ENCODE measurements at regions not wholly inside any gene's neighbourhood (a gene's known extent, or its start where the extent isn't known, plus 50 kb on each side); places are given as distances from the start of the nearest gene placed in this dataset.

DNA sequence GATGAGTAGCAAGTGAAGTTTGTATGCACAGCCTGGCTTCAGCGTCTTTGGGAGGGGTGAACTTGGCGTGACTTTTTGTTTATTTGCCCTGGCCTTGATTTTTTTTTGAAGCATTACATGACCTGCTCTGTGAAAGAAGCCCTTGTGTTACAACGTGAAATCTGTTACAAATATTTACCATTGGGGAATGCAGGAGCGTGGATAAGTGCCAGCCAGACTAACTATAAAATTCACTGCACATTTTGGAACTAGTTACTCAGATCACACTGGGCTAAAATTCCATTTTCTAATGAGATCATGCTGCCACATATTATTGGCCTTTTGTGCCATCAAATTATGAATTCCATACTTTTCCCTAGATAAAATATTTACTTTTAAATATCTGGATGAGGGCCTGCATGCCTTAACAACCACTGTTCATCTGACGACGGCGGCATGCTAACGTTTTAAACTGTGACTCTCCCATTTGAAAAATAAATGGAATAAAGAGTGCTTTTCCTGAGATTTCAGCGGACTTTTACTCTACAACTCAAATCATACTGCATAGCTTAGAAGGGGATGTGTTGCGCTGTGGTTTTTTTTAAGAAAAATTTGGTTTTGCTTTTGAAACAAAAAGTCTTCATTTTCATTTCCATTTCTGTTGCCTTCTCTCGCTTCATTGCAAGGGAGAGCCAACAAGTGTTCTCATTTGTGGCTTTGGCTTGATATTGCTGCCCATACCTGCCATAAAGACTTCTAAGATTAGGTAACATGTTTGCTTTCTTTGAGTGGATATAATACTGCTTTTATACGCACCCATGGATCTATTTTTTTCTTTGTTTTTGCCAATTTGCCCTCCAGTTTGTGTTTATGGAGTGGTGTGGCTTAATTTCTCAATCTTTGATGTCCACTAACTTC lies 352.2 kb downstream of the TFEC start:
- Histone ChIP-seq H3K9me3 (no peaks in the 10 kb centered on the region), H3K36me3 (no peaks in the 10 kb centered on the region), H3K27me3 (no peaks in the 10 kb centered on the region), H3K4me1 (ENCODE audit: insufficient read depth) (no peaks in the 10 kb centered on the region), H3K4me3 (no peak overlapping the region), H3K27ac (peak overlapping the region in 1 of 2 donors; percentile 5)
- TF ChIP-seq, protein P1, sequence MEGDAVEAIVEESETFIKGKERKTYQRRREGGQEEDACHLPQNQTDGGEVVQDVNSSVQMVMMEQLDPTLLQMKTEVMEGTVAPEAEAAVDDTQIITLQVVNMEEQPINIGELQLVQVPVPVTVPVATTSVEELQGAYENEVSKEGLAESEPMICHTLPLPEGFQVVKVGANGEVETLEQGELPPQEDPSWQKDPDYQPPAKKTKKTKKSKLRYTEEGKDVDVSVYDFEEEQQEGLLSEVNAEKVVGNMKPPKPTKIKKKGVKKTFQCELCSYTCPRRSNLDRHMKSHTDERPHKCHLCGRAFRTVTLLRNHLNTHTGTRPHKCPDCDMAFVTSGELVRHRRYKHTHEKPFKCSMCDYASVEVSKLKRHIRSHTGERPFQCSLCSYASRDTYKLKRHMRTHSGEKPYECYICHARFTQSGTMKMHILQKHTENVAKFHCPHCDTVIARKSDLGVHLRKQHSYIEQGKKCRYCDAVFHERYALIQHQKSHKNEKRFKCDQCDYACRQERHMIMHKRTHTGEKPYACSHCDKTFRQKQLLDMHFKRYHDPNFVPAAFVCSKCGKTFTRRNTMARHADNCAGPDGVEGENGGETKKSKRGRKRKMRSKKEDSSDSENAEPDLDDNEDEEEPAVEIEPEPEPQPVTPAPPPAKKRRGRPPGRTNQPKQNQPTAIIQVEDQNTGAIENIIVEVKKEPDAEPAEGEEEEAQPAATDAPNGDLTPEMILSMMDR (IDR thresholded peaks at IDR 0.05): no peak
- no peak for TF ChIP-seq POLR2A (IDR thresholded peaks at IDR 0.05)
- TF ChIP-seq EP300 (IDR thresholded peaks at IDR 0.05): no peak
- intact Hi-C loops (cut with DNase I): no loop called here
- DNase-seq: peak; percentile 26 to 49 (median 46)
- WGBS, 3 donors: 17 to 27% (median 20%) methylated on average over 12 of the region's 12 CpGs

DNA sequence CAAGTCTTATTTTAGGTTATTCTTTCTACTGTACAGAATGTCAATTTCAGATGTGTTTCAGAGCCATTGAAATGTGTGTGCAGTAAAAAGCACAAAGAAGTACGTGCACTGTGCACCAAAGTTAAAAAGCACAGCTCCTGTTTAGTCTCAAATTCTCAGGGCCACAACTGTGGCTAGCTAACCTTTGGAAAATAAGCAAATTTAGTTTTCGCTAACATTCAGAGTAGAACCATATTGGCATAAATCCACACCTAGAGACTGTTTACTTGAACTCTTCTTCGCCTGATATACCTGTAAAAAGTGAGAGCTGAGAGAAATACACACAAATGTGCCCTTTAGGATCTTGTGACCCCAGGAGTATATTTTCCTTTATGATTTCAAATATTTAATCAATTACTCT lies 353.9 kb downstream of the TFEC start:
- H3K4me1 ChIP-seq (ENCODE audit: insufficient read depth): no peaks in the 10 kb centered on the region
- no peaks in the 10 kb centered on the region for H3K36me3 ChIP-seq
- H3K4me3 ChIP-seq: no peak overlapping the region
- no peak for DNase-seq
- H3K27me3 ChIP-seq: no peaks in the 10 kb centered on the region
- TF ChIP-seq POLR2A (IDR thresholded peaks at IDR 0.05): no peak
- TF ChIP-seq, protein P1 (IDR thresholded peaks at IDR 0.05): no peak
- TF ChIP-seq EP300 (IDR thresholded peaks at IDR 0.05): no peak
- H3K27ac ChIP-seq: no peak overlapping the region
- WGBS, 3 donors: 83 to 94% (median 91%) methylated on average over 3 of the region's 3 CpGs
- H3K9me3 ChIP-seq: no peaks in the 10 kb centered on the region
- intact Hi-C loops (cut with DNase I): no loop called here

DNA sequence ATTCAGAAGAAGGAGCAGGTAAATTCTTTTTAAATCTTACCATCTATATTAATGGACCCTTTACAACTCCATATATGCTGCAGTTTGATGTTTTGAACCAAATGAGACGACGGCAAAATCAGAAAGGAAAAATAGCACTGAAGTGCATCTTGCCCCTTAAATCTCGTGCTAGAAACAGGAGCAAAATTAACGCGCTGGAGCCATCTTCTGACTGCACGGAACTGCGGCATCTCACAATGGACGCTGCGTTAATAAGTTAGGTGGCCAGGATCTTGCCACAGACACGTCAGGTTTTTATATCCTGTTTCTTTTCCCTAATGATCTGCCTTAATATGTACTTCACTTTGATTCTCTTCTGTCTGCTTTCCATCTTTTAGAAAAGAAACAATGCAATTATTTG lies 354.5 kb downstream of the TFEC start:
- Histone ChIP-seq H3K27ac (no peak overlapping the region), H3K4me1 (ENCODE audit: insufficient read depth) (no peaks in the 10 kb centered on the region), H3K27me3 (no peaks in the 10 kb centered on the region), H3K4me3 (no peak overlapping the region), H3K9me3 (no peaks in the 10 kb centered on the region), H3K36me3 (no peaks in the 10 kb centered on the region)
- intact Hi-C loops (cut with DNase I): no loop called here
- 9 to 27% (median 20%) methylated on average over 10 of the region's 10 CpGs for WGBS, 3 donors
- DNase-seq: peak; percentile 17 to 46 (median 31)
- no peak for TF ChIP-seq EP300 (IDR thresholded peaks at IDR 0.05)
- TF ChIP-seq, protein P1 (IDR thresholded peaks at IDR 0.05): no peak
- TF ChIP-seq POLR2A (IDR thresholded peaks at IDR 0.05): no peak

DNA sequence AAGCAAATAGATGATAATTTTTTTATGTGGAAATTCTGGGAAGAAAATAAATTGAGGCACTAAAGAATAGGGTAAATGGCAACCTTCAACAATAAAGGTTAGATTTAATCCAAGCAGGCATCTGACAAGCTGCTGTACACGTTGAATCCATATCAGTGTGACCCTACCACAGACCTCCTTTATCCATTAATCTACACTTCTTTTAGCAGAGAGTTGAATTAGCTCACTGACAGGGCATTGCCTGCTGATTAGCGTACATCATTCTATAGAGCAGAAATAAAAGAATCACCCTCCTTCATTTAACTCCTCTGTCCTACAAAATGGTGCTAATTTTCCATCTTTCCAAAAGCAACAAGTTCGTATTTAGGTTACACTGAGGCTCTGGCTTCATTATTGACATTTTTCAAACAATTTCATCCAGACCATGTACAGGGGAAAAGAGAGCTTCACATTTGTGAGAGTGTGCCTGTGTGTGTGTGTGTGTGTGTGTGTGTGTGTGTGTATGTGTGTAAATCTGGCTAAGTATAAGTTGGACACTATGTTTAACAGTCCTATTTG lies 356.0 kb downstream of the TFEC start:
- Histone ChIP-seq H3K9me3 (no peaks in the 10 kb centered on the region), H3K27ac (no peak overlapping the region), H3K4me3 (no peak overlapping the region), H3K36me3 (no peaks in the 10 kb centered on the region), H3K27me3 (no peaks in the 10 kb centered on the region), H3K4me1 (ENCODE audit: insufficient read depth) (no peaks in the 10 kb centered on the region)
- intact Hi-C loops (cut with DNase I): no loop called here
- WGBS, 3 donors: 89 to 90% (median 90%) methylated on average over 3 of the region's 3 CpGs
- TF ChIP-seq POLR2A (IDR thresholded peaks at IDR 0.05): no peak
- TF ChIP-seq, protein P1 (IDR thresholded peaks at IDR 0.05): no peak
- TF ChIP-seq EP300 (IDR thresholded peaks at IDR 0.05): no peak
- no peak for DNase-seq

Measured in ovary (tissue), 7 donors.